Aorta (tissue), 5 donors: ENCODE measurements at regions not wholly inside any gene's neighbourhood (a gene's known extent, or its start where the extent isn't known, plus 50 kb on each side); places are given as distances from the start of the nearest gene placed in this dataset.

Experiments used
- ATAC-seq: fragments of 200-7000 bp; cut with Tn5 transposase; one replicate; pipeline ENCODE4 v1.9.1; 2022; ENCODE audit warnings: moderate library complexity; ENCODE audit not compliant: low FRiP score
- DNase-seq, 2 donors: peaks; one replicate each; pipeline ENCODE4 v3.0.0-alpha.2; 2020
- H3K27ac ChIP-seq, 2 donors: one replicate each; pipeline ENCODE4 v1.5.1; 2013; ENCODE audit warnings: low read length in 2 of 2, mild to moderate bottlenecking in 2 of 2, moderate library complexity in 2 of 2, control low read depth in 1 of 2, inconsistent platforms in 1 of 2, low read depth in 1 of 2
- H3K27me3 ChIP-seq, 2 donors: one replicate each; pipeline ENCODE4 v1.6.1; 2013; ENCODE audit warnings: control low read depth in 1 of 2, low read length in 1 of 2, mild to moderate bottlenecking in 1 of 2, moderate library complexity in 1 of 2; ENCODE audit not compliant: insufficient read depth in 2 of 2, control insufficient read depth in 1 of 2
- H3K36me3 ChIP-seq, 2 donors: one replicate each; pipeline ENCODE4 v1.6.1; 2013; ENCODE audit warnings: control low read depth in 1 of 2, low read length in 1 of 2, mild to moderate bottlenecking in 1 of 2; ENCODE audit not compliant: insufficient read depth in 2 of 2, control insufficient read depth in 1 of 2
- H3K4me1 ChIP-seq, 2 donors: one replicate each; pipeline ENCODE4 v1.6.1; 2013; ENCODE audit warnings: low read length in 2 of 2, control low read depth in 1 of 2, mild to moderate bottlenecking in 1 of 2, moderate library complexity in 1 of 2; ENCODE audit not compliant: insufficient read depth in 2 of 2, control insufficient read depth in 1 of 2
- H3K4me3 ChIP-seq, 2 donors: one replicate each; pipeline ENCODE4 v1.5.1; 2013; ENCODE audit warnings: low read length in 2 of 2, control low read depth in 1 of 2, mild to moderate bottlenecking in 1 of 2
- H3K9me3 ChIP-seq: one replicate; pipeline ENCODE4 v1.6.1; 2013; ENCODE audit warnings: mild to moderate bottlenecking, low read length; ENCODE audit not compliant: control insufficient read depth
- WGBS, 2 donors: extraction: QIAGEN DNeasy Blood & Tissue Kit; methylation state at CpG; one replicate each; pipeline ENCODE4 v1.1.7; 2013; 5-methylcytosine and 5-hydroxymethylcytosine counted together
- intact Hi-C, 2 donors: fragments of 100-400 bp; cut with DNase I; formaldehyde crosslinking; loops; one replicate each; pipeline versions ENCODE4 v1.14.2 to v1.15.0; 2022
- donor health status: healthy with polysubstance abuse.
- donor health status: Bipolar disorder and iron deficiency.
- donor health status: DM: no; HTN: no; CAD: no.
- donor health status: DM: no; HTN: no; CAD: no.
- donor health status: DM: yes; HTN: yes; CAD: no.

DNA sequence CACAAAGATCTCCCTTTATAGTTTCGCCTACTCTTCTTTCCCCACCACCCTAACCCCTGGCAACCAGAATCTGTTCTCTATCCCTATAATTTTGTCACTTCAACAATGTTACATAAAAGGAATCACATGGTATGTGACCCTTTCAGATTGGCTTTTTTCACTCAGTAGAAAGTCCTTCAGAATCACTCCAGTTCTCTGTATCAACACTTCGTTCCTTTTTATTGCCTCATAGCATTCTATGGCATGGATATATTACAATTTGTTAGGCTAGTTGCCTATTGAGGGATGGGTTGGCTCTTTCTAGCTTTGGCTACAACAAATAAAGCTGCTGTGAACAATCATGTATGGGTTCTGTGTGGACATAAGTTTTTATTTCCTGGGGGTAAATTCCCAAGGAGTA lies 163.1 kb downstream of the RPIA start:
- H3K4me1 ChIP-seq = no peaks in the 10 kb centered on the region
- H3K4me3 ChIP-seq = no peak overlapping the region
- ATAC-seq (no peak), DNase-seq (no peak)
- 77 to 78% methylated on average over 2 of the region's 2 CpGs for WGBS, 2 donors
- intact Hi-C loops = no loop called here
- no peaks in the 10 kb centered on the region for H3K9me3 ChIP-seq
- H3K27ac ChIP-seq = no peak overlapping the region
- no peaks in the 10 kb centered on the region for H3K27me3 ChIP-seq
- H3K36me3 ChIP-seq = no peaks in the 10 kb centered on the region

DNA sequence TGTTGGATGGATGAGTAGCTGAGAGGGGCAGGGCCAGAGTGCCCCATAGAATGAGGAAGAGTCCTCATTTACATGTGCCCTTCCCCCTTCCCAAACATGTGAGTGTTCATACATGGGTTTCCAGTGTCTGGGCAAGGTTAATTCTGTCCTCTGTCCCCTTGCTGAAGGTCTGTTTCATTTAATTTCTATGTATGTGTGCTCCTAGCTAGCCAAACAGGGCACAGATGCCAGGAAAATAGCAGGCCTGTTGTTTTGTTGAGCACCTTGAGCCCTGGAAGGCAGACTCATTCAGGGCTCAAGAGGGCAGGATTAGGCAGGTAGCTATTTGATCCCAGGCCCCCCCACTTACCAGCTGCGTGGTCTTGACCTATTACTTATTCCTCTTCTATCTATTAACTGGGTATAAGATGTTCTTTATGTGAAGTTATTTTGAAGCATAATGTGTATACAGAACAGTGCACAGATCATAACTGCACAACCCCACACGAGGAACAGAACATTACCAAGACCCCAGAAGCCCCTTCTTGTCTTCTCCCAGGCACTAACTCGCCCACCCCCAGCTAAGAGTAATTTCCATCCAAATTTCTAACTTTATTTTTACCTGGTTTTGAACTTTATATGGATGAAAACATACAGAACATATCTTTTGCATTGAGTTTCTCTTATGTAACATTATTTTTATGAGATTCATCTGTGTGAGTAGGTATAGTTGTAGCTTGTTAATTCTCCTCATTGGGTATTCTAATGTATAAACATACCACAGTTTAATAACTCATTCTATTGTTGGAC lies 164.3 kb downstream of the RPIA start:
- Histone ChIP-seq H3K9me3 (no peaks in the 10 kb centered on the region), H3K4me1 (no peaks in the 10 kb centered on the region), H3K36me3 (no peaks in the 10 kb centered on the region), H3K27me3 (no peaks in the 10 kb centered on the region), H3K4me3 (no peak overlapping the region), H3K27ac (no peak overlapping the region)
- 55 to 65% methylated on average over 3 of the region's 3 CpGs for WGBS, 2 donors
- no peak for ATAC-seq
- intact Hi-C loops = no loop called here
- no peak for DNase-seq

GRCh38 chr2:88856409-88857135 lies 165.1 kb downstream of the RPIA start:
- no peak overlapping the region for H3K4me3 ChIP-seq
- DNase-seq = no peak
- ATAC-seq = no peak
- WGBS, 2 donors = 54 to 74% methylated on average over 3 of the region's 3 CpGs
- no peaks in the 10 kb centered on the region for H3K36me3 ChIP-seq
- no peaks in the 10 kb centered on the region for H3K27me3 ChIP-seq
- intact Hi-C loops = no loop called here
- H3K9me3 ChIP-seq = no peaks in the 10 kb centered on the region
- no peaks in the 10 kb centered on the region for H3K4me1 ChIP-seq
- H3K27ac ChIP-seq = no peak overlapping the region

DNA sequence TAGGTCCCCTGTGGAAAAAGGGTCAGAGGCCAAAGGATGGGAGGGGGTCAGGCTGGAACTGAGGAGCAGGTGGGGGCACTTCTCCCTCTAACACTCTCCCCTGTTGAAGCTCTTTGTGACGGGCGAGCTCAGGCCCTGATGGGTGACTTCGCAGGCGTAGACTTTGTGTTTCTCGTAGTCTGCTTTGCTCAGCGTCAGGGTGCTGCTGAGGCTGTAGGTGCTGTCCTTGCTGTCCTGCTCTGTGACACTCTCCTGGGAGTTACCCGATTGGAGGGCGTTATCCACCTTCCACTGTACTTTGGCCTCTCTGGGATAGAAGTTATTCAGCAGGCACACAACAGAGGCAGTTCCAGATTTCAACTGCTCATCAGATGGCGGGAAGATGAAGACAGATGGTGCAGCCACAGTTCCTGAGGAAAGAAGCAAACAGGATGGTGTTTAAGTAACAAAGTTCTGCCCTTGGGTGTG lies 165.8 kb downstream of the RPIA start:
- 77 to 82% methylated on average over 9 of the region's 9 CpGs for WGBS, 2 donors
- DNase-seq (no peak), ATAC-seq (peak; percentile 29)
- H3K9me3 ChIP-seq = no peaks in the 10 kb centered on the region
- intact Hi-C loops = no loop called here
- no peaks in the 10 kb centered on the region for H3K4me1 ChIP-seq
- no peak overlapping the region for H3K4me3 ChIP-seq
- no peak overlapping the region for H3K27ac ChIP-seq
- no peaks in the 10 kb centered on the region for H3K27me3 ChIP-seq
- no peaks in the 10 kb centered on the region for H3K36me3 ChIP-seq

DNA sequence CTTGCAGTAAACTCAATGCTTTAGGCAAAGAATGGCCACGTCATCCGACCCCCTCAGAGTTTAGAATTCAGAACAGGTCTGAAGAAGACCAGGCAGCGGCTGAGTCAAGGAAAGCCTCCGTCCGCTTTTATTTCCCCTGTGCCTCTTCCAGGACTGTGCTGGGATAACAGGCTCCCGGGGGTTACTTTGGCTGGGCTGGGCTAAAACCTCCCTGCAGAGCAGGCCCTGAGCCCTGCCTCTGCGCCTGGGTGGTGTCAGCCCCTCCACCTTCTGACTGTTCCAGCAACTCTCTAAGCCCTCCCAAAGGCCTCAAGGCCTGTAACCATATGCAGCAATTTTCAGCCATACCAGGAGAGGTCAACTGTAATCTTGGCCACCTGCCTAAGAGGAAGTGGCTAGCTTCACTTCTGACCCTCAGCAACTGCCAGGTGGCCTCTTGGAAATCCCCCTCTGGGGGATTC lies 166.5 kb downstream of the RPIA start:
- ATAC-seq (no peak), DNase-seq (no peak)
- Histone ChIP-seq H3K27ac (no peak overlapping the region), H3K9me3 (no peaks in the 10 kb centered on the region), H3K27me3 (no peaks in the 10 kb centered on the region), H3K4me1 (no peaks in the 10 kb centered on the region), H3K36me3 (no peaks in the 10 kb centered on the region), H3K4me3 (no peak overlapping the region)
- intact Hi-C loops = no loop called here
- 76 to 81% methylated on average over 7 of the region's 7 CpGs for WGBS, 2 donors

DNA sequence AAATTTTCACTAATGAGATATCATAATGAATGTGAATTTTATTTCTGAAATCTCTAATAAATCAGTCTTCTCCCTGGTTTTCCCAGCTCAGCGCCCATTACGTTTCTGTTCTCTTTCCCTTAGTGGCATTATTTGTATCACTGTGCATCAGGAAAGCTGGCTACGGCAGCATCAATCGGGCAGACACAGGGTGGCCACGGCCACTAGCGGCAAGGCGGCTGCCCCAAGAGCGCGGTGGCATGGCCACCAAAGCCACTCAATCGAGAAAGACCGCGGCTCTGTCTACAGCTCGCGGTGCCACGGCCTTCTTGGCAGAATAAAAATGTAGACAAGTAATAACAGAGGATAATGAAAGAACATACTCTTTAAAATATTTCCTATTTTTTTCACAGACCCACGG lies 168.0 kb downstream of the RPIA start:
- intact Hi-C loops = no loop called here
- WGBS, 2 donors = 91% methylated on average over 16 of the region's 16 CpGs
- Histone ChIP-seq H3K27ac (no peak overlapping the region), H3K36me3 (no peaks in the 10 kb centered on the region), H3K9me3 (no peaks in the 10 kb centered on the region), H3K4me1 (no peaks in the 10 kb centered on the region), H3K4me3 (no peak overlapping the region), H3K27me3 (no peaks in the 10 kb centered on the region)
- DNase-seq = no peak
- ATAC-seq = no peak

DNA sequence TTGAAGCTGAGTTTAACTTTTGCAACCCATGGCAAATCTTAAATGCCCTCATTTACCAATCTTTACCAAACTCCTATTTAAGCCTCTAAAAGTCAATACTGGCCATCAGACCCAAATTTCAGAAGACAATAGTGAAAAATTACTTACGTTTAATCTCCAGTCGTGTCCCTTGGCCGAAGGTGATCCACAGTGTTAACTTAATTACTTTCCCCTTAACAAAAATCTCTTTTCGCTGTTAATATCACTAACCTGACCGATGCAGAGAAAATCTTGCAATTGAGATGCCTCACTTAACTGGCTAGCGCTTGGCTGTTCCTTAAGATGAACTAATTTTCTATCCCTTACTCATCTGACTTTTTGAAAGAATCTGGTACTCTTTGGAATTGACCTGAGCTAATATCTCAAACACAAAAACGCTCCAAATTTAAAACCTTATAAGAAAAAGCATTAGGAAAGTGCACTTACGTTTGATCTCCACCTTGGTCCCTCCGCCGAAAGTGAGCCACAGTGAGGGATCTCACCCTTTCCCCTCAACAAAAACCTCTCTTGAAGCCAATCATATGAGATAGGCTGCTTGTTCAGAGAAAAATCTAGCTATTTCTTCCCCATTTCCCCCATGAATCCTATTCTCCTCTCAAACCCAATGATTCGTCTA lies 169.1 kb downstream of the RPIA start:
- ATAC-seq (no peak), DNase-seq (no peak)
- 88 to 91% methylated on average over 11 of the region's 11 CpGs for WGBS, 2 donors
- Histone ChIP-seq H3K9me3 (no peaks in the 10 kb centered on the region), H3K27ac (no peak overlapping the region), H3K27me3 (no peaks in the 10 kb centered on the region), H3K4me3 (no peak overlapping the region), H3K4me1 (no peaks in the 10 kb centered on the region), H3K36me3 (no peaks in the 10 kb centered on the region)
- intact Hi-C loops = no loop called here

DNA sequence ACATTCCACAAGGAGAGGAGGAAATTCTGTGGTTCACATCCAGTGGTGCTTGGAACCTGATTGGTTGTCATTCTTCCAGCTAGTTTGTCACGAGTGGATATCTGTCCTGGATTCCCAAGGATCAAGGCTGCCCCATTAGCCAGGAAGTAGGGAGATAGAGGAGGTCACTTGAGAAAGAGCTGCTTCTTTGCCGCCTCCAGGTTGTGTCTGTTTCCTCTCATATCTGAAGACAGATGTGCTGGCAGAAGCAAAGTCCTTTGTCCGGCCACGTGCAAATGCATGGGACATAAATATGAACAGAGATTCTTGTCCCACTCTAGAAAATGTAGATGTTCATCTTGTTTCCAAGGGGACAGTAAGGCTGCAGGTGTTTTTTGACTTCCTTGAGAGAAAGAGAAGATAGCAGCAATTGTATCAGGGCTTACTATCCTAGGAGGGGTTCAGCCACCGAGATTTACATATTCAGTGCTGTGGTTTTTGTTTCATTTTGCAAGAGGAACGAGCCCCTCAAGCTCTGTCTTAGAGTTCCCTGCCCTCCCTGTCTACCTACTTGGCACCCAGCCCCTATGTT lies 174.4 kb downstream of the RPIA start:
- no peaks in the 10 kb centered on the region for H3K9me3 ChIP-seq
- H3K4me1 ChIP-seq = no peaks in the 10 kb centered on the region
- no peak overlapping the region for H3K4me3 ChIP-seq
- no peak for ATAC-seq
- WGBS, 2 donors = 42 to 50% methylated on average over 6 of the region's 6 CpGs
- H3K36me3 ChIP-seq = no peaks in the 10 kb centered on the region
- DNase-seq = no peak
- intact Hi-C loops = no loop called here
- no peak overlapping the region for H3K27ac ChIP-seq
- no peaks in the 10 kb centered on the region for H3K27me3 ChIP-seq
